ENCODE measurements at regions not wholly inside any gene's neighbourhood (a gene's known extent, or its start where the extent isn't known, plus 50 kb on each side); places are given as distances from the start of the nearest gene placed in this dataset.

DNA sequence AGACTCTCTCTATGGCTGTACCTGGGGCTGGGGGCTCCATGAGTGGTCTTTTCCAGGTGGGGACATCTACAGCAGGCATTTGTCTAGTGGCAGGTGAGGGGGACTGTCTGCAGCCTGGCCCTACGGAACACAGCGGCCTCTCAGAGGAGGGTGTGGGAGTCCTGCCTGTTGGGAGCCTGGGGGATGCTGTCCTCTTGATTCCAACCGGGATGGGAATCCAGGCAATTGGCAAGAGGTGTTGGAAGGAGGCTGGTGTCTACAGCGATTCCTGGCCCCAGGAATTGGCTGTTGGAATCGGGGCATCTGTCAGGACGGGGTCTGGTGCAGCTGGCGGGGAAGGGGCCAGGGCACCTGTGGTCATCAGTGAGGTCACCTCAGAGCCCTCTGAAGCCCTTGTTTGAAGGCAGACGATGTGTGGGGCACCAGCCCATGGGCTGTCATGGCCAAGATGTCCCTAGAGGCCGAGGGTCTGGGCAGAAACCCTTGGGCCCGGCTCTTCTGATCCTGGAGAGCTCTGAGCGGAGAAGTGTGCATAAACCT is 386.3 kb downstream of the TMEM121 start:
- TF ChIP-seq EZH2 (IDR thresholded peaks at IDR 0.05; ENCODE audit: insufficient read depth, poor library complexity, severe bottlenecking) = no peak
- TF ChIP-seq EZH2phosphoT487 (IDR thresholded peaks at IDR 0.05; ENCODE audit: insufficient read depth, low read depth) = no peak
